ENCODE measurements at regions not wholly inside any gene's neighbourhood (a gene's known extent, or its start where the extent isn't known, plus 50 kb on each side); places are given as distances from the start of the nearest gene placed in this dataset.

DNA sequence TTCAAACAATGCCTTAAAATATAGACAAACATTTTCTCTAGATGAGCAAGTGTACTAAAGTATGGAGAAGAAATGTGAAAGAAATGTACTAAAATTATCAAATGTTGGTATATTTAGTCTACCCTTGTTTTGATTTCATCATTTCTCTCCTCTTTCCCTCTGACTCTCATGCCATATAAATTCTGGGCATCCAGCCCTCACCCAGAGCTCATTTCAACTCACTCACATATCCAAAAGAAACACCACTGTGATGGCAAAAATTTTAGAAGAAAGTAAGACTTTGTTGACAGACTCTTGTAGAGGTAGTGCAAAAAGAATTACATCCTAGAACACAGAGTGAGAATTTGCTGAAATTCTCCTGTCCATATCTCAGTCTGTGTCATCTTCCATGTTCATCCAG is 377.8 kb upstream of the SUCLG2 start:
- no peak for DNase-seq (ENCODE audit: low read depth in 1 of 2, low spot score in 1 of 2)

DNA sequence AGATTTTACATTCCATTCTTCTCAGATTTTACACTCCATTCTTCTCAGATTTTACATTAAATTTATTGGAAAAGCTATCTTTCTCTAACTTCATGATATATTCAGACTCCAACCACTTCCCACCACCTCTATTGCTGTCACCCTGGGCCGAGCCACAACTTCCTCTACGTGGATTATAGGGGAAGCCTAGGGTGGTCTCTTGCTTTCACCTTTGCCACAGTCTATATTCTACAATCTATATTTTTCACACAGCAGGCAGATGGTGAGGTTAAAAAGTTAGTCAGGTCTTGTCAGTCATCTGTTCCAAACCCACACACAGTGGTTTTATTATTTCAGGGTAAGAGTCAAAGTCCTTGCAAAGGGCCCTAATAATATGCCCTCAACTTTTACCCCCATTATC is 370.8 kb upstream of the SUCLG2 start:
- Histone ChIP-seq H3K27me3 (ENCODE audit: insufficient read depth, poor library complexity, severe bottlenecking) (no peaks in the 10 kb centered on the region), H3K4me3 (replicated peaks; ENCODE audit: insufficient read depth, low read length) (no peak overlapping the region), H3K27ac (replicated peaks) (no peak overlapping the region)
- DNase-seq (ENCODE audit: low read depth in 1 of 2, low spot score in 1 of 2): no peak
- no peak for TF ChIP-seq GABPA (IDR thresholded peaks at IDR 0.05; ENCODE audit: low read depth)

More for the DNA sequence above, 377.8 kb upstream of the SUCLG2 start:
- no peak overlapping the region for H3K27ac ChIP-seq (replicated peaks)
- TF ChIP-seq POLR2AphosphoS5 (IDR thresholded peaks at IDR 0.05; ENCODE audit: low read depth) (no peak), SPI1 (IDR thresholded peaks at IDR 0.05; ENCODE audit: borderline replicate concordance, low read depth) (no peak), GABPA (IDR thresholded peaks at IDR 0.05; ENCODE audit: low read depth) (no peak)
- TF ChIP-seq, protein P1, sequence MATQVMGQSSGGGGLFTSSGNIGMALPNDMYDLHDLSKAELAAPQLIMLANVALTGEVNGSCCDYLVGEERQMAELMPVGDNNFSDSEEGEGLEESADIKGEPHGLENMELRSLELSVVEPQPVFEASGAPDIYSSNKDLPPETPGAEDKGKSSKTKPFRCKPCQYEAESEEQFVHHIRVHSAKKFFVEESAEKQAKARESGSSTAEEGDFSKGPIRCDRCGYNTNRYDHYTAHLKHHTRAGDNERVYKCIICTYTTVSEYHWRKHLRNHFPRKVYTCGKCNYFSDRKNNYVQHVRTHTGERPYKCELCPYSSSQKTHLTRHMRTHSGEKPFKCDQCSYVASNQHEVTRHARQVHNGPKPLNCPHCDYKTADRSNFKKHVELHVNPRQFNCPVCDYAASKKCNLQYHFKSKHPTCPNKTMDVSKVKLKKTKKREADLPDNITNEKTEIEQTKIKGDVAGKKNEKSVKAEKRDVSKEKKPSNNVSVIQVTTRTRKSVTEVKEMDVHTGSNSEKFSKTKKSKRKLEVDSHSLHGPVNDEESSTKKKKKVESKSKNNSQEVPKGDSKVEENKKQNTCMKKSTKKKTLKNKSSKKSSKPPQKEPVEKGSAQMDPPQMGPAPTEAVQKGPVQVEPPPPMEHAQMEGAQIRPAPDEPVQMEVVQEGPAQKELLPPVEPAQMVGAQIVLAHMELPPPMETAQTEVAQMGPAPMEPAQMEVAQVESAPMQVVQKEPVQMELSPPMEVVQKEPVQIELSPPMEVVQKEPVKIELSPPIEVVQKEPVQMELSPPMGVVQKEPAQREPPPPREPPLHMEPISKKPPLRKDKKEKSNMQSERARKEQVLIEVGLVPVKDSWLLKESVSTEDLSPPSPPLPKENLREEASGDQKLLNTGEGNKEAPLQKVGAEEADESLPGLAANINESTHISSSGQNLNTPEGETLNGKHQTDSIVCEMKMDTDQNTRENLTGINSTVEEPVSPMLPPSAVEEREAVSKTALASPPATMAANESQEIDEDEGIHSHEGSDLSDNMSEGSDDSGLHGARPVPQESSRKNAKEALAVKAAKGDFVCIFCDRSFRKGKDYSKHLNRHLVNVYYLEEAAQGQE (IDR thresholded peaks at IDR 0.05; ENCODE audit: insufficient replicate concordance, low read depth): no peak
- TF ChIP-seq, protein P2, sequence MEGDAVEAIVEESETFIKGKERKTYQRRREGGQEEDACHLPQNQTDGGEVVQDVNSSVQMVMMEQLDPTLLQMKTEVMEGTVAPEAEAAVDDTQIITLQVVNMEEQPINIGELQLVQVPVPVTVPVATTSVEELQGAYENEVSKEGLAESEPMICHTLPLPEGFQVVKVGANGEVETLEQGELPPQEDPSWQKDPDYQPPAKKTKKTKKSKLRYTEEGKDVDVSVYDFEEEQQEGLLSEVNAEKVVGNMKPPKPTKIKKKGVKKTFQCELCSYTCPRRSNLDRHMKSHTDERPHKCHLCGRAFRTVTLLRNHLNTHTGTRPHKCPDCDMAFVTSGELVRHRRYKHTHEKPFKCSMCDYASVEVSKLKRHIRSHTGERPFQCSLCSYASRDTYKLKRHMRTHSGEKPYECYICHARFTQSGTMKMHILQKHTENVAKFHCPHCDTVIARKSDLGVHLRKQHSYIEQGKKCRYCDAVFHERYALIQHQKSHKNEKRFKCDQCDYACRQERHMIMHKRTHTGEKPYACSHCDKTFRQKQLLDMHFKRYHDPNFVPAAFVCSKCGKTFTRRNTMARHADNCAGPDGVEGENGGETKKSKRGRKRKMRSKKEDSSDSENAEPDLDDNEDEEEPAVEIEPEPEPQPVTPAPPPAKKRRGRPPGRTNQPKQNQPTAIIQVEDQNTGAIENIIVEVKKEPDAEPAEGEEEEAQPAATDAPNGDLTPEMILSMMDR (IDR thresholded peaks at IDR 0.05; ENCODE audit: insufficient read depth, low read length): no peak
- no peak overlapping the region for H3K4me3 ChIP-seq (replicated peaks; ENCODE audit: insufficient read depth, low read length)
- no peaks in the 10 kb centered on the region for H3K27me3 ChIP-seq (ENCODE audit: insufficient read depth, poor library complexity, severe bottlenecking)

GRCh38 chr3:68019876-68020275 is 365.5 kb upstream of the SUCLG2 start:
- no peaks in the 10 kb centered on the region for H3K27me3 ChIP-seq (ENCODE audit: insufficient read depth, poor library complexity, severe bottlenecking)

GRCh38 chr3:68018275-68018674 is 363.9 kb upstream of the SUCLG2 start:
- no peak for TF ChIP-seq POLR2AphosphoS5 (IDR thresholded peaks at IDR 0.05; ENCODE audit: low read depth)
- TF ChIP-seq, protein P2 (IDR thresholded peaks at IDR 0.05; ENCODE audit: insufficient read depth, low read length): no peak
- TF ChIP-seq, protein P1 (IDR thresholded peaks at IDR 0.05; ENCODE audit: insufficient replicate concordance, low read depth): no peak
- TF ChIP-seq GABPA (IDR thresholded peaks at IDR 0.05; ENCODE audit: low read depth): no peak
- no peak for TF ChIP-seq SPI1 (IDR thresholded peaks at IDR 0.05; ENCODE audit: borderline replicate concordance, low read depth)
- Histone ChIP-seq H3K4me3 (replicated peaks; ENCODE audit: insufficient read depth, low read length) (no peak overlapping the region), H3K27me3 (ENCODE audit: insufficient read depth, poor library complexity, severe bottlenecking) (no peaks in the 10 kb centered on the region), H3K27ac (replicated peaks) (no peak overlapping the region)
- DNase-seq (ENCODE audit: low read depth in 1 of 2, low spot score in 1 of 2): no peak

More at GRCh38 chr3:68019876-68020275, 365.5 kb upstream of the SUCLG2 start:
- TF ChIP-seq, protein P2 (IDR thresholded peaks at IDR 0.05; ENCODE audit: insufficient read depth, low read length): no peak
- no peak overlapping the region for H3K27ac ChIP-seq (replicated peaks)
- DNase-seq (ENCODE audit: low read depth in 1 of 2, low spot score in 1 of 2): no peak
- no peak overlapping the region for H3K4me3 ChIP-seq (replicated peaks; ENCODE audit: insufficient read depth, low read length)
